Vagina (tissue), 2 donors: ENCODE measurements at regions not wholly inside any gene's neighbourhood (a gene's known extent, or its start where the extent isn't known, plus 50 kb on each side); places are given as distances from the start of the nearest gene placed in this dataset.

Experiments
- CTCF ChIP-seq, 3 experiments: fragments of 450-650 bp in 2 of 3; fragments of 200-600 bp in 1 of 3; sonication (generic) in 1 of 3; IDR thresholded peaks; one replicate each; pipeline ENCODE4 v1.5.1; 2017 to 2019; ENCODE audit warnings: antibody characterized with exemption in 3 of 3, mild to moderate bottlenecking in 2 of 3, moderate library complexity in 2 of 3
- POLR2AphosphoS5 ChIP-seq, 2 donors: sonication (generic); formaldehyde crosslinking; IDR thresholded peaks; one replicate each; pipeline ENCODE4 v1.9.0; 2017; ENCODE audit warnings: antibody characterized with exemption in 2 of 2, mild to moderate bottlenecking in 2 of 2, low read depth in 1 of 2; ENCODE audit not compliant: insufficient read depth in 1 of 2

- TF ChIP-seq CTCF (IDR thresholded peaks at IDR 0.05) (no peak), POLR2AphosphoS5 (IDR thresholded peaks at IDR 0.05; ENCODE audit: insufficient read depth in 1 of 2, low read depth in 1 of 2) (no peak)
These were observed 120.9 kb upstream of the ZNF804B start for GRCh38 chr7:88638583-88638982.
